VCaP (cell line): ENCODE measurements at regions not wholly inside any gene's neighbourhood (a gene's known extent, or its start where the extent isn't known, plus 50 kb on each side); places are given as distances from the start of the nearest gene placed in this dataset.
"Not testable (repeated sequence)": the region's sequence is repeated elsewhere in the genome, so short reads cannot be mapped to it uniquely, and the experiment has no call there.

ENCODE experiments used
- H3K27ac ChIP-seq: fragments of 450-650 bp; 2 replicates; pipeline ENCODE4 v1.5.1; 2017
- TF ChIP-seq, protein P1 (sequence below): fragments of 450-650 bp; conservative IDR thresholded peaks from 2 replicates; pipeline ENCODE4 v1.5.1; 2017; ENCODE audit warnings: mild to moderate bottlenecking, moderate library complexity

DNA sequence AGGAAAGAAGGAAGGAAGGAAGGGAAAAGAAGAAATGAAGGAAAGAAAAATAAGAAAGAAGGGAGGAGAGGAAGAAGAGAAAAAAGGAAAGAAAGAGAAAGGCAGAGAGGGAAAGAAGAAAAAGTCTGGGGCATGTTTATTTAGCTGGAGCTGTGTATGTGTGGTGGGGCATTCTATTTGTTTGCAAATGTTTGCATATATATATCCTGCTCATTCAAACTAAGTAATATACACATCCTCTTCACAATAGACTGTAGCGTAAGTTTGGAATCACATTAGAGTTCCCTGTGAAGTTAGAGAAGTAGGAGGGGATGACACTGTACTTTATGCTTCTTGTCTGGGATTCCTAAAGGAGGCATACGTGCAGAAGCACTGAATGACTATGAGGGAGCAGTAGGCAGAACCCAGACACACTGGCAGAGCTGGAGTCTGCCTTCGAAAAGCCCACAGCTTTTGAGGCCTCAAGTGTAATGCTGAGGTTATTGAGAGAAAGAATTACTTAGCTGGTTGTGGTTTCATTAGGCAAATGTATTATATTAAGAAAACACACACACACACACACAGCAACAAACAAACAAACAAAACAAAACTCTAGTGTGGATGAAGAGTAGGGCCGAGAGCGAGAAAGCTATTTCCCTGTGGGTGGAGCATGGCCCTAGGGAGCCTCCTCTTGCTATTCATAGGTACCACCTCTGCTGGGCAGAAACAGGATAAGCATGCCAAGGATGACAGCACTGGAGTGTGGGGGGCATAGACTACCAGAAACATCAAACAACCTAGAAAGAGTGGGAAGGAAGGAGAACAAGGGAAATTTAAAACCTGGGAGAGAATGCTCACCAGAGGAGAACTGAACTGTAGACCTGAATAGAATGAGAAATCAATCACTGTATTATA lies 905.1 kb upstream of the NXPH2 start:
- TF ChIP-seq, protein P1, sequence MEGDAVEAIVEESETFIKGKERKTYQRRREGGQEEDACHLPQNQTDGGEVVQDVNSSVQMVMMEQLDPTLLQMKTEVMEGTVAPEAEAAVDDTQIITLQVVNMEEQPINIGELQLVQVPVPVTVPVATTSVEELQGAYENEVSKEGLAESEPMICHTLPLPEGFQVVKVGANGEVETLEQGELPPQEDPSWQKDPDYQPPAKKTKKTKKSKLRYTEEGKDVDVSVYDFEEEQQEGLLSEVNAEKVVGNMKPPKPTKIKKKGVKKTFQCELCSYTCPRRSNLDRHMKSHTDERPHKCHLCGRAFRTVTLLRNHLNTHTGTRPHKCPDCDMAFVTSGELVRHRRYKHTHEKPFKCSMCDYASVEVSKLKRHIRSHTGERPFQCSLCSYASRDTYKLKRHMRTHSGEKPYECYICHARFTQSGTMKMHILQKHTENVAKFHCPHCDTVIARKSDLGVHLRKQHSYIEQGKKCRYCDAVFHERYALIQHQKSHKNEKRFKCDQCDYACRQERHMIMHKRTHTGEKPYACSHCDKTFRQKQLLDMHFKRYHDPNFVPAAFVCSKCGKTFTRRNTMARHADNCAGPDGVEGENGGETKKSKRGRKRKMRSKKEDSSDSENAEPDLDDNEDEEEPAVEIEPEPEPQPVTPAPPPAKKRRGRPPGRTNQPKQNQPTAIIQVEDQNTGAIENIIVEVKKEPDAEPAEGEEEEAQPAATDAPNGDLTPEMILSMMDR, result no peak
- H3K27ac ChIP-seq, result no peak overlapping the region

DNA sequence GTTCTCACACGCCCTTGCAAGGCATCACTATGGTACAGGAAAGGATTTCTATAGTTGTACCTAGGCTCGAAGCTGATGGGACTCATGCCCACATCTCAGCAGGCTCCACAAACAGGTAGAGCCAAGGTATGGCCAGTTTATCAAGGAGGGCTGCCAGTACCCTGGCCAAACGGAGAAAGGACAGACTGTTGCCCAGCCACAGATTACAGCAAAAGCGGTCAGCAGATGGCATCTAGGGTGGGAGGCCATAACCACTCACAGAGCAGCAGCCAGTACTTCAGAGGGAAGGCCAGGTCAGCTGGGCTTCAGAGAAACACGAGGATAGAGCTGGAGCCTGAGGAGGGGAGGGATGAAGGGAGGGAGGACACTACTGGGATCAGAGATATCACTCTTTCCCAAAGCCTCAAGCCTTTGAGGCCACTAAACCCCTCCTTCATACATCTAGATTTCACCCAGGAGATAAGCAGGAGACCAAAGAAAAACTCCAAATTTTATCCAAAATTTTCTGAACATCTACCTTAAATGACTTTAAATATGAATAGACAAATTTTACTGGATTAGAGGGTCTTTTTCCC lies 904.2 kb upstream of the NXPH2 start:
- H3K27ac ChIP-seq, result no peak overlapping the region
- TF ChIP-seq, protein P1, result no peak

DNA sequence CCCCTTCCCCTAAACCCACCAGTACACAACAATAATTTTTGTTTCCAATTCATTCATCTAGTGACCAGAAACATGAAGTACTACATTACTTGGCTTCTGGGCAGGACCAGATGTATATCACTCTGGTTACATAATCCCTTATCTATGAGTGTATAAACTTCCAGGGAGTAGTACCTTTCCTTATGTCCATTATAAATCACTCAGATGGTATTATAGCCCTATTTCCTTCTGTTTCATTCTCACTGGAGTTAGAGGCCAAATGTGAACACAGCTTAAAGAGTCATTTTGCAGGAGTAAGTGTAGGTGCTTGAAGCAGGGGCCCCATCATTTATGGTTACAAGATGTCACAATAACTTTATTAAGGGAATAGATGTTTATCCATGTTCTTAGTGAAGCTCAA lies 894.4 kb upstream of the NXPH2 start:
- TF ChIP-seq, protein P1, result no peak
- no peak overlapping the region for H3K27ac ChIP-seq

DNA sequence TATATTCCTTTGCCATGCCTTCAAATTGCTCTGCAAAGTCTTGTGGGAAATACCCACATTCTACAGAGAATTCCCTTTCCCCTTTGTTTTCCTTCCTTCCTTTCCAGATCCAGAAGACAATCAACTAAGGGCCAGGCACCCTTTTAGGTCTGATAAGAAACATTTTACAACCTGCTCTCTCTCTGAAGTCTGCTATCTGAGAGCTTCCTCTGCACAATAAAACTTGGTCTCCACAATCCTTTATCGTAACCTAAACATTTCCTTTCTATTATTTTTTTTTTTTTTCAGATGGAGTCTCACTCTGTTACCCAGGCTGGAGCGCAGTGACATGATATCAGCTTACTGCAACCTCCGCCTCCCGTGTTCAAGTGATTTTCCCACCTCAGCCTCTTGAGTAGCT lies 893.3 kb upstream of the NXPH2 start:
- H3K27ac ChIP-seq, result not testable (repeated sequence)

DNA sequence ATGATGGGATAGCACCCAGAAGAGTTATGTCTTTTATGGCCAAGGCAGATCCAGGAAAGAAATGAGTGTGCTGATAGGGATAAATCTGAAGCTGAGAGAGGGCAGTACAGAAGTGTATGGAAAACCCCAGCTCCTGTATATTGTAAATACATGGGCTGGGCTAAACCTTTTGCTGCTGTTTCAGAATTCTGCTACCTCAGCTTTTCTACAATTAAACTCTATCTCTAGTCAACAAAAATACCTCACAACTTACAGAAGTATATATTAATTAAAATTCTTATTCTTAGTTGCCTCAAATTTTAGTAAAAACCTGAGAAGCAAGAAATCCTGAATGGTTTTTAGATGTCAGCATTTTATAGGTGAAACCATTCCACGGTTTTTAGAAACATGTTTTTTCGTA lies 889.5 kb upstream of the NXPH2 start:
- H3K27ac ChIP-seq, result no peak overlapping the region
- TF ChIP-seq, protein P1, result no peak

DNA sequence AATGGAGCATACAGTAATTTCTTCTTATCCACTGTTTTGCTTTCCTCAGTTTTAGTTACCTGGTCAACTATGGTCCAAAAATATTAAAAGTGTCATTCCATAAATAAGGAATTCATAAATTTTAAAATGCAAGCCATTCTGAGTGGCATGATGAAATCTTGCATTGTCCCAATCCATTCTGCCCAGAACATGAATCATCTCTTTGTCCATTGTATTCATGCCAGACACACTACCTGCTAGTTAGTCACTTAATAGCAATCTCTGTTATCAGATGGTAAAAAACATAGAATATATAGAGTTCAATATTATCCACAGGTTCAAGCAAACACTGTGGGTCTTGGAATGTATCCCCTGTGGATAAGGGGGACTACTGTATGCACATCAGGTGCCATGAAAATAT lies 872.2 kb upstream of the NXPH2 start:
- no peak overlapping the region for H3K27ac ChIP-seq
- TF ChIP-seq, protein P1, result no peak

DNA sequence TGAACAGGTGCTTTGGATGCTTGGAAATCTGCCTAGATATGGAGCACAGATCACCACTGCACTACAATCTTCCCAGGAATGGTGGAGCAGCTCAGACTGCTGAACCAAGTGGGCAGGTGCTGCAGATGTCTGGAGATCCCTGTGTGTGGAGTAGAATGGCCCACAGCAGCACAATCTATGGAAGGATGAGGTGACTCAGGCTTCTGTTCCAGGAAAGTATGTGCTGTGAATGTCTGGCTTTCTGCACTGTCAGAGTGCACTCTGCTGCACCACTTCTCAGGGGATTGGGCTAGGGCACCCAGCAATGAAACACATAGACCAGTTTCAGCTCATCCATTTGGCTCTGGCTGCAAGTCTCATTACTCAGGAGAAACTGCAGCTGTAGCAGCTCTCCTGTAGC lies 865.4 kb upstream of the NXPH2 start:
- no peak overlapping the region for H3K27ac ChIP-seq
- TF ChIP-seq, protein P1, result no peak

DNA sequence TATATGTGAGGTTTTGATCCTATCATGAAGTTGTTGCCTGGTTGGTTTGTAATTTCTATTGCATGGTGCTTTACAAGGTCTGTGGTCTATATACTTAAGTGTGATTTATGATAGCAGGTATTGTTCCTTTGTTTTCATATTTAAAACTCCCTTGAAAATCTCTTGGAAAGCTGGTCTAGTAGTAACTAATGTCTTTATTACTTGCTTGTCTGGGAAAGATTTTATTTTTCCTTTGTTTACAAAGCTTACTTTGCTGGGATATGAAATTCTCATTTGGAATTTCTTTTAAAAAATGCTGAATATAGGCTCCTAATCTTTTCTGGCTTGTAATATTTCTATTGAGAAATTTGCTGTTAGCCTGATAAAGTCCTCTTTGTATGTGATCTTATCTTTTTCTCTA lies 862.9 kb upstream of the NXPH2 start:
- H3K27ac ChIP-seq, result no peak overlapping the region
- TF ChIP-seq, protein P1, result no peak
